Mucosa of descending colon (tissue), 3 donors: ENCODE measurements at regions not wholly inside any gene's neighbourhood (a gene's known extent, or its start where the extent isn't known, plus 50 kb on each side); places are given as distances from the start of the nearest gene placed in this dataset.

Source experiments
- ATAC-seq: fragments of 200-7000 bp; cut with Tn5 transposase; one replicate; pipeline ENCODE4 v1.9.1; 2020; ENCODE audit warnings: mild to moderate bottlenecking, moderate library complexity
- DNase-seq, 3 donors: peaks; one replicate each; pipeline ENCODE4 v3.0.0-alpha.2; 2020
- H3K36me3 ChIP-seq: fragments of 200-600 bp; one replicate; pipeline ENCODE4 v1.8.0; 2021; ENCODE audit warnings: low read depth, mild to moderate bottlenecking
- H3K4me1 ChIP-seq: fragments of 200-600 bp; one replicate; pipeline ENCODE4 v1.8.0; 2021; ENCODE audit warnings: low read depth, mild to moderate bottlenecking
- H3K4me3 ChIP-seq: fragments of 200-600 bp; one replicate; pipeline ENCODE4 v1.8.0; 2021; ENCODE audit warnings: mild to moderate bottlenecking
- H3K9me3 ChIP-seq: fragments of 200-600 bp; one replicate; pipeline ENCODE4 v1.8.0; 2021; ENCODE audit warnings: mild to moderate bottlenecking
- intact Hi-C, 2 donors: fragments of 100-400 bp; cut with DNase I in 1 of 2; cut with micrococcal nuclease in 1 of 2; formaldehyde crosslinking; loops; one replicate each; pipeline versions ENCODE4 v1.11.0 to v1.11.1; 2022; cut with DNase I, micrococcal nuclease
- TF ChIP-seq, protein P1 (sequence below): fragments of 200-600 bp; IDR thresholded peaks from one replicate; pipeline ENCODE4 v1.8.0; 2022; ENCODE audit warnings: antibody characterized with exemption, mild to moderate bottlenecking
- donor health status: DM: no; HTN: no; CAD: no; lungs with moderate emphysema.
- donor health status: DM: no; HTN: no; CAD: no.
- donor health status: DM: no; HTN: yes; CAD: no.

DNA sequence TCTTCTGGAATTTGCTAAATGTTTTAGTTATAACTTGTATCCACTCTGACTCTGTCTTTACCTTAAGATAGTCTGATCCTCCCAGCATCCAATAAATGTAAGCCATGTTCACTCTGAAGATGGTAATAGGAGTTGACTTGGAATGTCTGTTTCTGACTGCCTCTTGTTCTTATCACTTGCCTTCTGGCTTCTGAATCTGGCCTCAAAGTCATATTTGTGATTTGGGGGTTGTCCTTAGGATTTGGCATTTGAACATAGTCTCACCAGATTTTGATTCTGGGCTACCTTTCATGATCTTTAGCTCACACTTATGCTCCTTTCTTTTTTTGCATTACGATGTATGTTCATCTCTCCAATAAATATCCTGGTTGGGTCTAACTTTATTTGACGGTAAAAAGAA lies 247.0 kb downstream of the SH2D4B start:
- no peak for DNase-seq

DNA sequence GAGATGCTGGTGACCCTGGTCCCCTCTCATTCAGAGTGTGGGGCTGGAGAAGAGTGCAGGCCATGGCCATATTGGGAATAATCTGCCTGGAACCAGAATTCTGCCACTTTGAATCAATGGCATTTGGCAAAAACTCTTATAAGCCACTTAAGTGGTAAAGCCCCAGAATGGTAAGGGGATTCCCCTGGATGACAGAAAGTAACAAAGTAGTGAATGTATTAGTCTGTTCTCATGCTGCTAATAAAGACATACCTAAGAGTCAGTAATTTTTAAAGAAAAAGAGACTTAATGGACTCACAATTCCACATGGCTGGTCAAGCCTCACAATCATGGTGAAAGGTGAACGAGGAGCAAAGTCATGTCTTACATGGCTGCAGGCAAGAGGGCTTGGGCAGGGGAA lies 248.6 kb downstream of the SH2D4B start:
- H3K4me1 ChIP-seq = no peaks in the 10 kb centered on the region
- DNase-seq (no peak), ATAC-seq (no peak)
- TF ChIP-seq, protein P1, sequence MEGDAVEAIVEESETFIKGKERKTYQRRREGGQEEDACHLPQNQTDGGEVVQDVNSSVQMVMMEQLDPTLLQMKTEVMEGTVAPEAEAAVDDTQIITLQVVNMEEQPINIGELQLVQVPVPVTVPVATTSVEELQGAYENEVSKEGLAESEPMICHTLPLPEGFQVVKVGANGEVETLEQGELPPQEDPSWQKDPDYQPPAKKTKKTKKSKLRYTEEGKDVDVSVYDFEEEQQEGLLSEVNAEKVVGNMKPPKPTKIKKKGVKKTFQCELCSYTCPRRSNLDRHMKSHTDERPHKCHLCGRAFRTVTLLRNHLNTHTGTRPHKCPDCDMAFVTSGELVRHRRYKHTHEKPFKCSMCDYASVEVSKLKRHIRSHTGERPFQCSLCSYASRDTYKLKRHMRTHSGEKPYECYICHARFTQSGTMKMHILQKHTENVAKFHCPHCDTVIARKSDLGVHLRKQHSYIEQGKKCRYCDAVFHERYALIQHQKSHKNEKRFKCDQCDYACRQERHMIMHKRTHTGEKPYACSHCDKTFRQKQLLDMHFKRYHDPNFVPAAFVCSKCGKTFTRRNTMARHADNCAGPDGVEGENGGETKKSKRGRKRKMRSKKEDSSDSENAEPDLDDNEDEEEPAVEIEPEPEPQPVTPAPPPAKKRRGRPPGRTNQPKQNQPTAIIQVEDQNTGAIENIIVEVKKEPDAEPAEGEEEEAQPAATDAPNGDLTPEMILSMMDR = no peak
- no peak overlapping the region for H3K4me3 ChIP-seq
- H3K36me3 ChIP-seq = no peaks in the 10 kb centered on the region
- no peaks in the 10 kb centered on the region for H3K9me3 ChIP-seq
- intact Hi-C loops = no loop called here

More for the DNA sequence above, 247.0 kb downstream of the SH2D4B start:
- no peak overlapping the region for H3K4me3 ChIP-seq
- H3K36me3 ChIP-seq = no peaks in the 10 kb centered on the region
- TF ChIP-seq, protein P1 = no peak
- ATAC-seq = no peak
- intact Hi-C loops = no loop called here
- H3K9me3 ChIP-seq = no peaks in the 10 kb centered on the region
- H3K4me1 ChIP-seq = no peaks in the 10 kb centered on the region

DNA sequence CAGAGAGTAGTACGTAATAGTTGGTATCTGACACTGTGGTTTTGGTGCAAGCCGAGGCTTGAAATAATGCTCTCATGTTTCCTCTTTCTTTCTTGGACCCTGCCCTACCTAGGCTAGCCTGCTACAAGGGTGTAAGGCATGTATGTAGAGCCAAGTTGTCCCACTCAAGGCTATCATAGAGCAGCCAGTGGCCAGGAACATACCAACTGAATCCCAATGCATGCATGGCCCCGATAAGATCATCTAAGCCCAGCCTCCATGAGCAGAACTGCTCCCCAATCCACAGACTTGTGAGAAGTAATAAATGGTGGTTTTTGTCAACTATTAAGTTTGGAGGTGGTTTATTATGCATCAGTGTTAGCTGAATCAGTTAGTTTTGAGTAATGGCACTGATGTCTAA lies 250.2 kb downstream of the SH2D4B start:
- DNase-seq (no peak), ATAC-seq (no peak)
- H3K4me1 ChIP-seq = no peaks in the 10 kb centered on the region
- H3K36me3 ChIP-seq = no peaks in the 10 kb centered on the region
- H3K4me3 ChIP-seq = no peak overlapping the region
- TF ChIP-seq, protein P1 = no peak
- intact Hi-C loops = no loop called here
- no peaks in the 10 kb centered on the region for H3K9me3 ChIP-seq

DNA sequence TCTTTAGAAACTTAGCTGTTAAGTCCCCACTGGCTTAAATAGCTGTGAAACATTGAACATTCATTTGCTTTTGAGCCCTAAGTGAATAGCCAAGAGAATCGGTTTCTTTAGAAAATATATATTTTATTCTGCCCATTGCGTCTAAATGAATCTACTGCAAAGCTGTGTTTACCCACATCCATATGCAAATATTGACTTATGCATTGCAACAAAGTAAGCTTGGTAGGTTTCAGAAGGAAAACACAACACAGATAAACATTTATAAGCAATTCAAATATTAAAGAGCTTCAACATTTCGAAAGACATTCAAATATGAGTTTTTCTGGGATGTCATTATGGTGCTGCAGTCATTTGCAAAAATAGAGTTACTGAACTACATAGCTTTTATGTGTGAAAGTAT lies 257.3 kb downstream of the SH2D4B start:
- ATAC-seq (no peak), DNase-seq (no peak)
- TF ChIP-seq, protein P1 = no peak
- Histone ChIP-seq H3K4me1 (no peaks in the 10 kb centered on the region), H3K4me3 (no peak overlapping the region), H3K36me3 (no peaks in the 10 kb centered on the region), H3K9me3 (no peaks in the 10 kb centered on the region)
- intact Hi-C loops = no loop called here

DNA sequence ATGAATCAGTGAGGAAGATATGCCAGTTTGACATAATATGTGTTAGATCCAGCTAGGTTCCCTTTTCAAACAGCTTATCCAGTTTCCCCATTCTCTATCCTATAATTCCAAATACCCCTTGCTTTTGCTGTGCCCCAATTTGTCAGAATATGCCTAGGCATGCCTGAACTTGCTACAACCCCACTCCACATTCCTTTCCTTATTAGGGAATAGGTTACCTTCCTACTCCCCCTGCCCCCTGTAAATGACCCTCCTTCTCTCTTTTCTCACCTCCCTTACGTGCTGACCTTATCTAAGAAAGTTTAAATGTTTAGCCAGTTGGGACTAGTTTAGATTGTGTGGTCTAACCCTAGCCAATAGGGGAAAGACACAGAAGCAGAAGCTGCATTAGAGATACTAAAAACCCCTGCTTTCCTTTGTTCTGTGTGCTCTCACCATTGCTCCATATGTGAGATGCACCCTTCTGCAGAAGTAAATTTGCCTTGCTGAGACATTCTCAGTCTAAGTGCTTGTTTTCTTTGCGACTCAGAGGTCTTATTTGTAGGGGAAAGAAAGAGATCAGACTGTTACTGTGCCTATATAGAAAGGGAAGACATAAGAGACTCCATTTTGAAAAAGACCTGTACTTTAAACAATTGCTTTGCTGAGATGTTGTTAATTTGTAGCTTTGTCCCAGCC lies 267.8 kb downstream of the SH2D4B start:
- peaks cover 8% of the 10 kb centered on the region for H3K9me3 ChIP-seq
- intact Hi-C loops = no loop called here
- no peaks in the 10 kb centered on the region for H3K36me3 ChIP-seq
- H3K4me1 ChIP-seq = no peaks in the 10 kb centered on the region
- no peak for DNase-seq
- ATAC-seq = no peak
- TF ChIP-seq, protein P1 = no peak
- H3K4me3 ChIP-seq = no peak overlapping the region
